ENCODE measurements at regions not wholly inside any gene's neighbourhood (a gene's known extent, or its start where the extent isn't known, plus 50 kb on each side); places are given as distances from the start of the nearest gene placed in this dataset.

- TF ChIP-seq, protein P1, sequence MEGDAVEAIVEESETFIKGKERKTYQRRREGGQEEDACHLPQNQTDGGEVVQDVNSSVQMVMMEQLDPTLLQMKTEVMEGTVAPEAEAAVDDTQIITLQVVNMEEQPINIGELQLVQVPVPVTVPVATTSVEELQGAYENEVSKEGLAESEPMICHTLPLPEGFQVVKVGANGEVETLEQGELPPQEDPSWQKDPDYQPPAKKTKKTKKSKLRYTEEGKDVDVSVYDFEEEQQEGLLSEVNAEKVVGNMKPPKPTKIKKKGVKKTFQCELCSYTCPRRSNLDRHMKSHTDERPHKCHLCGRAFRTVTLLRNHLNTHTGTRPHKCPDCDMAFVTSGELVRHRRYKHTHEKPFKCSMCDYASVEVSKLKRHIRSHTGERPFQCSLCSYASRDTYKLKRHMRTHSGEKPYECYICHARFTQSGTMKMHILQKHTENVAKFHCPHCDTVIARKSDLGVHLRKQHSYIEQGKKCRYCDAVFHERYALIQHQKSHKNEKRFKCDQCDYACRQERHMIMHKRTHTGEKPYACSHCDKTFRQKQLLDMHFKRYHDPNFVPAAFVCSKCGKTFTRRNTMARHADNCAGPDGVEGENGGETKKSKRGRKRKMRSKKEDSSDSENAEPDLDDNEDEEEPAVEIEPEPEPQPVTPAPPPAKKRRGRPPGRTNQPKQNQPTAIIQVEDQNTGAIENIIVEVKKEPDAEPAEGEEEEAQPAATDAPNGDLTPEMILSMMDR (IDR thresholded peaks at IDR 0.05 in 8 of 11, conservative IDR thresholded peaks at IDR 0.05 in 3 of 11) = no peak
- TF ChIP-seq POLR2A (IDR thresholded peaks at IDR 0.05) = no peak
Measured at GRCh38 chr3:153919773-153920172, 201.4 kb upstream of the ARHGEF26 start.

Measured in spleen (tissue), 7 donors.